HuH-7.5 (cell line): ENCODE measurements at regions not wholly inside any gene's neighbourhood (a gene's known extent, or its start where the extent isn't known, plus 50 kb on each side); places are given as distances from the start of the nearest gene placed in this dataset.
"Not testable (repeated sequence)": the region's sequence is repeated elsewhere in the genome, so short reads cannot be mapped to it uniquely, and the experiment has no call there.

Experiments
- DNase-seq: peaks from one replicate; pipeline ENCODE4 v3.0.0; 2011; ENCODE audit warnings: low spot score

DNA sequence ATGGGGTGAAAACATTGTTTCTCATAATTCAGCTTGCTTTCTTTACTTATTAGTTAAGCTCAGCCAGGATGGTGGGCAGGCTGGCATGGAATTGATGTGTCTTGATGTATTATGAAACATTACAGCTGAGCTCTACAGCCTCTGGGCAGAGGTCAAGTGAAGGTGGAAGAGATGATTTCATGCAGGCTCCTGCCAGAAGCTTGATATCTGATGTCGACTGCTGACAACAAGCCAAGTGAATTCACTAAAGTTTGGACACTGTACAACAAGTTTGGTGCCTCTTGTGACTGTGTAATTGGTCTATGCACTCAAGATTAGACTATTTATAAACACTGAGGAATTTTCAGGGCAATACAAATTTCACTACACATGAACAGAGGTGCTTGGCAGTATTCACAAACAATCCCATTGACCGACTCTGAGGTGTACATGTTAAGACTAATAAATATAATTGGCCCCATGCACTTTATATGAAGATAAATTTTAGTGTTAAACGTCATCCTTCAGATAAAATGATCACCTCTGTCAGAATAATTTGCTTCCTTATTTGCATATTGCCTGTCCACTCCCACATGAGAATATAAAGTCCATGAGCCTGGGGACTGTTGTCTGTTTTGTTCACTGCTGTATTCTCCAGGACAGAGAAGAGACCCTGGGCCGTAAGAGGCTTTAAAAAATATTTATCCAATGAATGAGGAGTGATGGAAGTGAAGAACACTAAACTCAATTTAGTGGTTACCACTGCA is 612.2 kb downstream of the IQCM start:
- no peak for DNase-seq

DNA sequence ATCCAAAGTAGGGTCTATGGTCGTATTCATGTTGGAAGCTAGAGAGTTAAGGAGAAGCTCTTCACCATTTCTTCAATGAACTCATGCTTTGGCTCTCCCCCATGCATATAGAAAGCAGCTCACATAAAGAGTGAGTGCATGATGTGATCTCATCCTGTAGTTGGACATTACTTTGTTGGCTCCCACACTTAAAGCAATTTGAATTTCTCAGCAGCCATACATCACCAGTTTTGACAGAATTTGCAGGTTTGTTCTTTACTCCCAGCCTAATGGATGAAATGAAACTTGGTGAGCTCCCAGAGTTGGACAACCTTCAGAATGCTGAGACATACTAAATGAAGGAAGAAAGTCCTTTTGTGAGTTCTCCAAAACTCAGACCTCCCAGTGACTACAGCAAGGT is 613.5 kb downstream of the IQCM start:
- DNase-seq: no peak

DNA sequence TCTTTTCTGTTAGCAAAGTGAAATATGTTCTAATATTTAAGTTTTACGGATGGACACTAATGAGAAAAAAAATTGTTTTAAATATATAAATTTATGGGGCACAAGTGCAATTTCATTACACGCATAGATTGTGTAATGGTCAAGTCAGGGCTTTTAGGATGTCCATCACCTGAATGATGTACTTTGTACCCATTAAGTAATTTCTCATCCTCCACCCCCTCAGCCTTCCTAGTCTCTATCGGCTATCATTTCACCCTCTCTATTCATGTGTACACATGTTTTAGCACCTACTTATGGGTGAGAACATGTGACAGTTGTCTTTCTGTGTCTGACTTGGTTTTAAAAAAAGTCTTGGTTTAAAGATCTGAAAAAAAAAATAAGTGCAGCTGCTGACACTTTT is 616.0 kb downstream of the IQCM start:
- no peak for DNase-seq

DNA sequence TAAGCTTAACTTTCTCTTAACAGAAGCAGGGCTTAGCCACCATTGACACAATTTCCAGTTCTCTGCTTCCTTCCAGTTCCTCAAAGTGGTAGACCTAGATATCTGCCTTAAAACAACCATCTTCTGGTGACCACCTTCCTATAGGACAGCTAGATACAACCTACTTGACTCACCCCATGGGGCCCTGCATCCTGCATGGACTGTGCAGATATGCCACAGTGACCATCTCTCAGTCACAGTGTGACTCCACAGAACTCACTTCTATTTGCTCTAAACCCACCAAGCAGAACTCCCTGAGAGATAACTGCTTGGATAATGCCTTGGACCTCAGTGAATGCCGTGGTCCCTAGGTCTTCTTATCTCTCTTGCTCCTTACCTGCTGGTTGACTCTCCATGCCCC is 621.6 kb downstream of the IQCM start:
- DNase-seq: no peak

DNA sequence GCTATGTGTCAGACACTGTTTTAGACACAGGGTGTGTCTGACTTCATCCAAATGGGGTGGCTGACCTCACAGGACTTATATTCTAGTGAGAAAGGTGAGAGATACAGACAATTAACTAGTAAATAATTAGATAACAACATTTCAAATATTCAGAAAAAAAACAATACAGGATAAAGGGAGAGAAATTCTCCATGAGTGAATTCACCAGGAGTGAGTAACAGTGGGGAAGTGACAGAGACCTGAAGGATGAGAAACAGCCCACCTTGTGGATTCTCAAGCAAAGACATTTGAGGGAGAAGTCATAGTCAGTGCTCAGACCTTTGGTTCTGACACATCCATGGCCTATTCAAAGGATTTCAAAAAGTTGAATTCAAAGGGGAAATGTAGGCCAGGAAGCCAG is 627.9 kb downstream of the IQCM start:
- no peak for DNase-seq

DNA sequence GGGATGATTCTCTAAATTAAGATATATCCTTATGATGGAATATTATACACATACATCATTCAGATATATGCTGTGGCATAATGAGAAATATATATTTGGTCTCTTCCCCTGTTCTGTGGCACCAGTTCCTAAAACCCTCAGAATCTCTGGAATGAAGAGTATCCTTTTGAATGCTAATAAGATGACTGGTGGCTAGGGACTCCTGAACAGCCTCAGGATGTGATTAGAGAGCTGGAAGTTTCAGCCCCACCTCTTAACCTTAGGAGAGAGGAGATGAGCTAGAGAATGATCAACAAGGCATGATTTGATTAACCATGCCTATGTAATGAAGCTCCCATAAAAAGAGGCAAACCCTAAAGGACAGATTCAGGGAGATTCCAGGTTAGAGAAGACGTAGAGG is 632.0 kb downstream of the IQCM start:
- DNase-seq: no peak

DNA sequence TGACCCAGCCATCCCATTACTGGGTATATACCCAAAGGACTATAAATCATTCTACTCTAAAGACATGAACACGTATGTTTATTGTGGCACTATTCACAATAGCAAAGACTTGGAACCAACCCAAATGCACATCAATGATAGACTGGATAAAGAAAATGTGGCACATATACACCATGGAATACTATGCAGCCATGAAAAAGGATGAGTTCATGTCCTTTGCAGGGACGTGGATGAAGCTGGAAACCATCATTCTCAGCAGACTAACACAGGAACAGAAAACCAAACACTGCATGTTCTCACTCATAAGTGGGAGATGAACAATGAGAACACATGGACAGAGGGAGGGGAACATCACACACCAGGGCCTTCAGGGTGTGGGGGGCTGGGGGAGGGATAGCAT is 634.2 kb downstream of the IQCM start:
- DNase-seq: not testable (repeated sequence)

DNA sequence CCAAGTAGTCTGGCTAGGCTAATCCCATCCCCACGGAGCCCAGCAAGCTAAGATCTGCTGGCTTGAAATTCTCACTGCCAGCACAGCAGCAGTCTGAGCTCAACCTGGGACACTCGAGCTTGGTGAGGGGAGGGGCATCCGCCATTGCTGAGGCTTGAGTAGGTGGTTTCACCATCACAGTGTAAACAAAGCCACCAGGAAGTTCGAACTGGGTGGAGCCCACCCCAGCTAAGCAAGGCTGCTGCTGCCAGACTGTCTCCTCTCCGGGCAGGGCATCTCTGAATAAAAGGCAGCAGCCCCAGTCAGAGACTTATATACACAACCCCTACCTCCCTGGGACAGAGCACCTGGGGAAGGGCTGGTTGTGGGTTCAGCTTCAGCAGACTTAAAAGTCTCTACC is 639.6 kb downstream of the IQCM start:
- no peak for DNase-seq

DNA sequence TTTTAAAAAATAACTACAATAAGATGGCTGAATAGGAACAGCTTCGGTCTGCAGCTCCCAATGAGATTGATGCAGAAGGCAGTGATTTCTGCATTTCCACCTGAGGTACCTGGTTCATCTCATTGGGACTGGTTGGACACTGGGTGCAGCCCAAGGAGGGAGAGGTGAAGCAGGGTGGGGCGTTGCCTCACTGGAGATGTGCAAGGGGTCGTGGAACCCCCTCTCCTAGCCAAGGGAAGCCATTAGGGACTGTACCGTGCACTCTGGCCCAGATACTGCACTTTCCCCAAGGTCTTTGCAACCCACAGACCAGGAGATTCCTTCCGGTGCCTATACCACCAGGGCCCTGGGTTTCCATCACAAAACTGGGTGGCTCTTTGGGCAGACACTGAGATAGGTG is 640.1 kb downstream of the IQCM start:
- DNase-seq: no peak

DNA sequence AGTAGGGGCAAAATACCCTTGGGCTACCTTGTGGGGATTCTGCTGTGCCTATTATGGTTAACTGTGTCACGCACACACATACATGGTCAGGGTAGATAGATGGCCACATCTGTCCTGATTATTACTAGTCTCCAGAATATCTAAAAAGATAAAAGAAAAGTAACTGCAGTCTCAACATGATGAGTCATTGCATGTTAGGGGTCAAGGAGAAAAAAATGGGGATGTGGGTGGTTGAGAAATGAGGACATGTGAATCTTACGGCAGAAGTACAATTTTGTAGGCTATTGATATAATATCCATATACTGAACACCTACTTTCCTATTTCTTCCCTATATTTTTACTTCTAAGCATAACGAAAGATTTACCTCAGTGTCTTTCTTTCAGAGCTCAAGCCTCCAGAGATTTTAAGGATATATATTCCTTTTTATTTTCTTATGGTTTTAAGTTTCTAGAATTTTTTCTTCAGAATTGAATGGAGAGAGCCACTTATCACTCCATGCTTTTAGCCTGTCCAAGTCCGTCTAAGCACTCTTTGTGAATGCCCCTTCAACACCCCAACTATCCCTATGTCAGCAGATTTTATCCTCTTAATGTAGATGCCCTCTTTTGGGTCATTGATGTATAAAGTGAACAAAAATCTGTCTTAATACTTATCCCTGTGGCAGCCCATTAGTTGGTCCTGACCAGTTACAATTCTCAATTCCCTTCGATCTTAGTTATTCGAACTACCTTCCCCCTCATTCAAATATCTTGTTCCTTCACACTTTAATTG is 642.2 kb downstream of the IQCM start:
- no peak for DNase-seq

DNA sequence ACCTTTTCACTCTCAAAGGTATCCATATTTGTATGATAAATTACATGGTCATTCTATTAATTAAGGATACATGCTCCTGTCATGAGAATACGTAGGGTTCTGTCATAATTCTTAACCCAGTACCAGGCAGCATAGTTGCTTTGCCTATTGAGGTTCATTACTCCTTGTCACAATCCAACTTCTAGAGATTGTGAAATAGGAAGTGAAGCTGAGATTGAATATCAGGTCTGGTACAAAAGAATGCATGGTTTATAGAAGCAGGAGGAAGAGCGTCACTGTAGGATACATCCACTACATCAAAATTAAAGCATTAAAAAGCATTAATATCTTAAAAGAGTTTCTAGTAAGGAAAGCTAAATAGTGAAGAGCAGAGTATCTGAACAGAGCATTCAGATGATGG is 647.0 kb downstream of the IQCM start:
- DNase-seq: no peak

DNA sequence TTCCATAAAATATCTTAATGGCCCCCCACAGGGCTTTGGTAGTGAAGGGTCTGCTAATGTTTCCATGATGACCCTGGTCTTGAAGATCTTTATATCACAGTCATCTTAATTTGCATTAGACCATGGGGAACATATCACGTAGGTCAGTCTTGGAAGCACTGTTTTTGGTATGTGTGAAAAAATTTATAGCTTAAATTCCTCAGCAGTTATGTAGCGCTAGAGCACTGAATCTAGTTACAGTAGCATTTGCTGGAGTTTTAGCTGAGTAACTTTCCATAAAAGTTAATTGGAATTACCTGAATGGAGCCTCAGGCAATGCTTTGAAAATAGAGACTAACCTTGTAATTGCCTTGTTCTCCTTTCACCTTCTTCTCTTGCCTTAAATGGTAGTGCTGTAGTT is 648.8 kb downstream of the IQCM start:
- no peak for DNase-seq

DNA sequence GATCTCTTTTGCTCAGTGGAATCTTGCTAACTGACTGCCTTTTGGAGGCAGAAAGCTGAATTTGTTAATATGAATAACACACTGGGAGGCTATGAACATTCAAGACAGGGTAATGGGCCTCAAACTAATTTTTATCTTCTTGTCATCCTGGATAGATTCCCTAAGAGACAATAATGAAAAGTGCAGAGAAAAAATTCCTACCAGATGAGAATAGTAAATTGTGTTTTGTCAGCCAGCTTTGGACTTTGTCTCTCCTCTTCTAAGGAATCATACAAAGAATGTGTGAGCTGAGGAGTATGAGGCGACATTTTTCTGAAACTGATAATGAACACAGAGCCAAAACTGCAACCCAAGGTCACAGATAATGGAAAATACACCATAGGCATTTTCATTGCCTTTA is 649.3 kb downstream of the IQCM start:
- DNase-seq: no peak

DNA sequence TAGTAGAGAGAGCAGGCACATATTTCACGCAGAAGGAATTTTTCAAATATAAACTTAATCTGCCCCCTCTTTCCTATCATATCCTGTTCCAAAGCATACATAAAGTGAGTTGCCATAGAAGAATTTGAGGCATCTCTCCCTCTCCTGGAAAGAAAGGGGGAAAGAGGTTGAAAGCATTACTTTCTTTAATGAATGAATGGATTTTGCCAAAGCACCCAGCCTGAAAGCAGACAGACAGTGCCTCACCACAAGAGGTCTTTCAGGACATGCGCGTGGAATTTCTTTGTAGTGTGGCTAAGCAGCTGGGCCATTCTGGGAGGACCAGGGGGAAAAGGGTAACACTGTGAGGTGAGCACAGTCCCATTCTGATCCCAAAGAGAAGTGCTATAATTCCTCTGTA is 651.4 kb downstream of the IQCM start:
- DNase-seq: no peak

DNA sequence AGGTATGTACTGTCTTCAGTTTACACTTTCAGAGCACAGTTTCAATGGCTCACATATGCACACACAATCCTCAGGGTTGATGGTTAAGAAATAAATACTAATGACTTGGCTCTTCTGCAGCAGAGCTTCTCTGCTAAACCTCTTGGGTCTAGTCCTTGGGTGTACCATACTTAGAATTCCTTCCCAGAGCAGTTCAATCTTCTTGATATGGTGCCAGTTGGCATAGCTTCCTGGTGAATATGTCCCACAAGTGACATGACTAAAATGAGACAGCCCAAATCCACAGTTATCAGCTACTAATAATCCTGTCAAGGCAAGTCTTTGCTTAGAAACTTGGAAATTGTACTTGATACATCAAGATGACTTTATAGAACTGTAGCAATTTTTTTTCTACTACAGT is 654.4 kb downstream of the IQCM start:
- no peak for DNase-seq

DNA sequence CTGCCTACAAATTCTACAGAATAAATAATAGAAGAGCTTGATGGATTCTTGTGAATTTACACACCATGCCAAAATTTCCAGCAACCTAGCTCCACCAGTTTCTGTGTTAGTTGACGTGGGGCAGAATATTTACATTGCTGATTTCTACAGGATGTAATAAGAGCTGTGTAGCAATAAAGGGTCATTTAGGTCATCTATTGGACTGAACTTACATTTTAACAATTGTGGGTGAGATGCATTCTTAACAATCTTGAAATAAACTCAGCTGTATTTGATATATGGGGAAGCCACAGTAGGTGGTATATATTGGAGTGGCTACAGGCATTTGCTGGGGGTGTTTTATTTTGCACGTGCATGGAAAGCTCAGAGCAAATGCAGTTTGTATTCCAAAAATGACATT is 655.3 kb downstream of the IQCM start:
- no peak for DNase-seq

DNA sequence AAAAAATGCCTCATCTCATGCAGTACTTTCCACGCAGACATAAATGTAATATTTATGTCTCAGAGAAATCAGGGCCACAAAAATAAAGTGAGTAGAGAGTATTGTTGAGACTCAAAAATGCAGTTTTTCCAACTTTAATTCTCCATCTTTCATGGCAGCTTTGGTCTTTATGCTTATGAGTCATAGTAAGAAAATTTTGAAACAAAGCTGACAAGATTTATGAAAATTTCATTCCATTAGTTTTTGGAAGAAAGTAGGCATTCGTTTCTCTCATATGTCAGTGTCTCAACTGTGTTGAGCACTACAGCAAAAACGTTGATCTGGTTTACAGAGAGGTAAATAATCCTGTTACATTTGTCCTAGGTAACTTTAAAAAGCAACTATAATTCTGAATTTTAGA is 656.8 kb downstream of the IQCM start:
- DNase-seq: no peak

DNA sequence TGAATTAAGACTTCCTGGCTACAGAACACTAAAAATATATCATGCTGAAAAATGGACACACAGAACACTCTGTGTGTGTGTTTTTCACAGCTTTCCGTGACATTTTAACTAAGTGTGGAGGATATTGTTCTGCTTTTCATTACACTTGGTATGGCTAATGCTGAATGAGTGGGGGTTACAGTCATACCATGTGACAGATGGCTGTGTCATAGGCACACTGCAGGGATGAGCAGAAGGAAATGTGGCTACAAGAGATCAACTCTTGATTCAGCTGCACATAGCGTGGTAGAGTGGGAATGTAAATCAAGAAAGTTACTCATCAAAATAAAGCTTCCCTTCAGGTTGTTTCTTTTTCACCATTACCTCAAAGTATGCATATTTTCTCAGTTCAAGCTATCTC is 669.8 kb downstream of the IQCM start:
- no peak for DNase-seq

DNA sequence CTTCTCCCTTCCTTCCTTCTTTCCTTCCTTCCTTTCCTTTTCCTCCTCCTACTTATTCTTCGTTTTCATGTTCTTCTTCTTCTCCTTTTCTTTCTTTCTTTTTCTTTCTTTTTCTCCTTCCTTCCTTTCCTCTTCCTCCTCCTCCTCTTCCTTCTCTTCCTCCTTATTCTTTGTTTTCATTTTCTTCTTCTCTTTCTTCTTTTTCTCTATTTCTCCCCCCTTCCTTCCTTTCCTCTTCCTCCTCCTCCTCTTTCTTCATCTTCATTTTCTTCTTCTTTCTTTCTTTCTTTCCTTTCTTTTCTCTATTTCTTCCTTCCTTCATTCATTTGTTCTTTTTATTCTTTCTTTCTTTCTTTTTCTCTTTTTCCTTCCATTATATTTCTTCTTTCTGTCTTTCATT is 671.6 kb downstream of the IQCM start:
- no peak for DNase-seq

DNA sequence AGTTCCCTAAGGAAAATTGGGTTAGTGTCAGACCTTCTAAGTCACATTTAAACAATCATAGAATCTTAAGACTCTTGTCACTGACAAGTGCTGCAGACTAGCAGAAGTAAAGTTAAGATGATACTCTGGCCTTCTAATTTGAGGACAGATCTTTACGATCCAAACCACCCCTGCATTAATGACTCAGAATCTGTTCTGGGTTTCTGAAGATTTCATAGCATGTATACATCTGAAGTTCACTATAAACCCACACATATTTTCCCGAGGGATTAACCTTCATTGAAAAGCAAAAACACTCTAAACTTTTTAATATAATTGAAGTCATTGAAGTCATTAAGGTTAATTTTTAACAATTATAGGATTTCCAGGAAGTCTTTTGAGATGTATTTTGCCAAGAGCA is 674.3 kb downstream of the IQCM start:
- DNase-seq: no peak

DNA sequence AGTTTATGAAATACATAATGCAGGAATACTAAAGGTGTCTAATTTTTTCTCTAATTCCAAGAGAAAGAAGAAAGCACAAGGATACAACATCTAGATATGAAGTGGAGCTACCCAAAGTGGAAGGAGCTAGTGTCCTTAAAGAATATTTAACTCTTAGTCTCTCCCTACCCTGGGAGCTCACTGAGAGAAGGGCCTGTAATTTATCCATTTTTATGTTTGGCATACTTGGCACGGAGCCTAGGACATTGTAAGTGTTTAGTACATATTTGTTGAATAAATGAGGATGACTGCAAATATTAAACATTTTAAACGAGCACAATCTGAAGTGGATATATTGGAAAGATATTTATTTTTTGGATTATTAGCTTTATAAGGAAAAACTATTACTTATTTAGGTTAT is 674.8 kb downstream of the IQCM start:
- DNase-seq: no peak

DNA sequence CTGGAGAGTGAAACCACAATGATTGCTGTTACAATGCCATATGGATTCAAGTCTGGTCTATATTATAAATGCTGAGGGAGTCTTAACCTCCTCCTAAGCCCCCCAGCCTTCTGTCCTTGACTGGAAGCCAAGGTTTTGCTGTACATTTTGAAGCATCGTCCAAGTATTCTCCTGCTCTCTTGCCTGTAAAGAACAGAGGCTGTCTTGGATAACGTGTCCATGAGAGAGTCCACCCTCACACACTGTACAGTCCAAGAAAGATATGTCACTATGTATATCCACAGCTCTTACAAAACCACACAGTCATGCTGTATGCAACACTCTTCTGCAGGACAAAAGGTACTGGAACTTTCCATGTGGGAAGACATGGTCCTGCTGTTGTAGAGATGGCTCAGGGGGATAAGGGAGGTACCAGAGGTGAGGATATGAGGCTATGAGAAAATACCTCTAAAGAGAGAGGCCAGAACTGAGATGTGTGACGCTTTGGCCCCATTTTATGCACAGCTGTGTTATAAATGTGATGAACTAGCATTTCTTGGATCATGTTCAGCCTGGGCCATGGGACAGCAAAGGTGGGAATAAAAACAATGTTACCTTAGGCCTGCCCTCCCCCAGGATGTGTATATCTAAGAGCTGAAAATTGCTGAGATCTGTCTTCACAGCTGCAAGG is 678.6 kb downstream of the IQCM start:
- DNase-seq: no peak

DNA sequence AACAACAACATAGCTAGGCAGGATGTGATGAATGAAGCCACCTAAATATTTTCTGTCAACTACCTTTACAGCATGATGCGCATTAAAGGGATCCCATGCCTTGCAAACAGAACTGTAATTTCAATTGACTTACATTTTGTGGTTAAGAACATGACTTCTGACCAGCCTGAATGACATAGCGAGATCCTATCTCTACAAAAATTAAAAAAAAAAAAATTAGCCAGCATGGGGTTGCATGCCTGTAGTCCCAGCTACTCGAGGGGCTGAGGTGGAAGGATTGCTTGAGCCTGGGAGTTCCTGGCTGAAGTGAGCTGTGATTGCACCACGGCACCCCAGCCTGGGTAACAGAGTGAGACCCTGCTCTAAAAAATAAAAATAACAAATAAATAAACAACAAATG is 680.6 kb downstream of the IQCM start:
- no peak for DNase-seq
